NCI-H2107 (cell line): ENCODE measurements at regions not wholly inside any gene's neighbourhood (a gene's known extent, or its start where the extent isn't known, plus 50 kb on each side); places are given as distances from the start of the nearest gene placed in this dataset.

Experiments used
- DNase-seq: peaks from one replicate; lab custom pipeline; 2025; lab: John Stamatoyannopoulos, UW

- DNase-seq: no peak
Measured at GRCh38 chr2:104045071-104045470, 808.8 kb upstream of the POU3F3 start.

DNA sequence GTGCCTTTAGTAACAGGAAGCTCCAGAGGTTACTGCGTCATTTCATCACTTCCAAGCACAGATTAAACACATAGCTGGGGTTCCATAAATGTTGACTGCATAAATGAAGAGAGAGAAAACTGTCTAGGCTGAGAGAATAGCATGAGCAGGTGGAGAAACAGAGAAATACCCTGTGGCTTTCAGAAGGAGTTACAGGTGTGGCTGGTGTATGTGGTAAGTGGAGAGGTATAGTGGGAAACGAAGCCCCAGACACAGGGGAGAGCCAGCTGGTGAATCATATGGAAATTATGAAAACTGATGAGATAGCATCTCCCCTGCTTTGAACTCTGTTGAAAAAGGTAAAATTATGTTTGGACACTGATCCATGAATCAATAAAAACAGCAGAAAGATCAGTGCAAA is 807.4 kb upstream of the POU3F3 start:
- DNase-seq: no peak

DNA sequence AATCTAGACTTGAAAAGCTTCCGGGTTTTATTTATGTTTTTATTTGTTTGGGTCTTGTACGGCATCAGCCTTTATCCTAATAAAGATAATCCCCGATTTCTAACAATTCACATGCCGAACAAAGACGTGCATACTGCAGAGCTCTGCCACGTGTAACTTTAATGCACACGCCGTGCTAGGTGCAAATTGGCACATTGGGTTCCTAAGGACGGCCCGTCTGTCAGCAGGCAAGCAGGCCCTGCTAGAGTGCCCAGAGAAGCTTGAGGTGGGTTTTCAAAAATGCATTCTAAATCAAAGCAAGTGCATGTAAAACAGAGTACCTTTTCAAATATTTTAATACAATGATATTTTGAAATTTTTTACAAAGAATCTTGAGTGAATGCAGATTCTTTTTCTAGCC is 806.4 kb upstream of the POU3F3 start:
- DNase-seq: no peak

DNA sequence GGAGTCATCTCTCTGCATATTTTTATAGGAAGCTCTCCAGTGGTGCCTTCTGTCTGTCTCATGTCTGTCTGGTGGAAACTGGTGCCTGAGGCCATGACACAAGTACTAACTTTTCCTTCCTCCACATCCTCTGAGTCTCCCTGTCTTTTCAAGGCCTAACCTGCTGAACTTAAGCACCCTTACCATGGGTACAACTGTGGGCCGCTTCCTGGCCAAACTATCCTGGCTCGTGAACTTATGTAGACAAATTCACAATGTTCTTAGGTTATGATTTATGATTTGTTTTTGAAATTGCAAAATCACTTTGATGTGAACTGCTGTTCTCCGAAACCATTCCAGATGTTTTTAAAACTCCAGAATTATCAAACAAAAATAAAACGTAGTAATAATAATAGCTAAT is 804.5 kb upstream of the POU3F3 start:
- DNase-seq: no peak

GRCh38 chr2:104049981-104050380 is 803.9 kb upstream of the POU3F3 start:
- DNase-seq: no peak

GRCh38 chr2:104050656-104051242 is 803.2 kb upstream of the POU3F3 start:
- DNase-seq: no peak

DNA sequence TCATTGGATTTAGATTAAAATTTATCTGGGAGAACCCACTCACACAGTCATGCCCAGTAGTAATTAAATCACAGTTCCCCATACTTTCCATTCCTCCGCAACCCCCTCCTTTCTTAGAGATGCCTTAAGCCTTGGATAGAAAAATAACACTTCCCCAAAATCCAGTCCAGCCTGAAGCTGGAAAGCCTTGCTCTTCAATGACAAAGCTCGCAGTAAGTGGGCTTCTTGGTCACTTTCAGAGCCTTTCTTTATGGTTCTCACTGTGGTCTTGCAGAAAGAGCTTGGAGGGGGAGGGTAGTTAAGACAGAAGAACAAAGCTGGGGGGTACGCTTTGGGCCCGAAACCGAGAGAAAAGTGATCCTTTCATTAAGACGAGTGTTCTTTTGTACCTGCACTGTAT is 802.1 kb upstream of the POU3F3 start:
- no peak for DNase-seq

DNA sequence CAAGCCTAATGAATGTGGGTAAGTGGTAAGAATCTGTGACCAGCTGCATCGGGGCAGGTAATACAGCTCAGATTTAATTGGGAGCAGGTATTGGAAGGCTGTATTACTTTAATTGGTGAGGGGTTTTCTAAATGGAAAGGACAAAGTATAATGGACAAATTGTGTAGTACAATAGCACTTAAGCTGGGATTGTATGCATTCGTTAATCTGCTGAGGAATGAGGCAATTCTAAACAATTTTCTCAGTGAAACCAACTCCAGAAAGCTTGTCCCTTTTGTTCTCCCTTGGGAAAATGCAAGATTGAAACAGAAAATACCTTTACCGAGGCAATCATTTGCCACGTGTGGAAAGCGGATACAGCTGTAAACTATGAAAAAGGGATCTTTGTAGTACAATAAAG is 801.6 kb upstream of the POU3F3 start:
- no peak for DNase-seq

GRCh38 chr2:104056451-104056850 is 797.5 kb upstream of the POU3F3 start:
- DNase-seq: no peak

DNA sequence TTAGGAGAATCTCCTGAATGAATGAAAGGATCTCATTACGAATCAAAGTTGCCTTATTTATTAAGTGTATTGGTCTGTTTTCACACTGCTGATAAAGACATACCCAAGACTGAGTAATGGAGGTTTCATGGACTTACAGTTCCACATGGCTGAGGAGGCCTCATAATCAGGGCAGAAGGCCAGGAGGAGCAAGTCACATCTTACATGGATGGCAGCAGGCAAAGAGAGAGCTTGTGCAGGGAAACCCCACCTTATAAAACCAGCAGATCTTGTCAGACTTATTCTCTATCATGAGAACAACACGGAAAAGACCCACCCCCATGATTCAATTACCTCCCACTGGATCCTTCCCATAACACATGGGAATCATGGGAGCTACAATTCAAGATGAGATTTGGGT is 785.2 kb upstream of the POU3F3 start:
- no peak for DNase-seq

DNA sequence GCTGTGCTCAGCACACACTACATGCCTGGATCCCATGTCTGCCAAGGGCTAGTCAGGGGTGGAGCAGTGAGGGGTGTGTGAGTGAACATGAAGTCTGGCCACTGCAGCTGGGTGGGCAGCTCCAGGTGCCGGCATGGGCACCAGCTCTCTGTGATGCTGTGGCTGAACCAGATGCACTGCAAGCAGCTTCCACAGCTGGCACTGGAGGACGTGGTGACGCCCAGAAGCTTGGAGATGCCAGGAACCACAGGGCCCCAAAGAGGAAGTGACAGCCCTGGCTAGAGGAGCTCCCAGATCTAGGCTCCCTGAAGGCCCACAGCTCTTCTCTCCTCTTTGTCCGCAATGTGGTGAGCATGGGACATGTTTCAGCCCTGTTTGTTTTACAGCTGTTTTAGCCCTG is 776.3 kb upstream of the POU3F3 start:
- no peak for DNase-seq

DNA sequence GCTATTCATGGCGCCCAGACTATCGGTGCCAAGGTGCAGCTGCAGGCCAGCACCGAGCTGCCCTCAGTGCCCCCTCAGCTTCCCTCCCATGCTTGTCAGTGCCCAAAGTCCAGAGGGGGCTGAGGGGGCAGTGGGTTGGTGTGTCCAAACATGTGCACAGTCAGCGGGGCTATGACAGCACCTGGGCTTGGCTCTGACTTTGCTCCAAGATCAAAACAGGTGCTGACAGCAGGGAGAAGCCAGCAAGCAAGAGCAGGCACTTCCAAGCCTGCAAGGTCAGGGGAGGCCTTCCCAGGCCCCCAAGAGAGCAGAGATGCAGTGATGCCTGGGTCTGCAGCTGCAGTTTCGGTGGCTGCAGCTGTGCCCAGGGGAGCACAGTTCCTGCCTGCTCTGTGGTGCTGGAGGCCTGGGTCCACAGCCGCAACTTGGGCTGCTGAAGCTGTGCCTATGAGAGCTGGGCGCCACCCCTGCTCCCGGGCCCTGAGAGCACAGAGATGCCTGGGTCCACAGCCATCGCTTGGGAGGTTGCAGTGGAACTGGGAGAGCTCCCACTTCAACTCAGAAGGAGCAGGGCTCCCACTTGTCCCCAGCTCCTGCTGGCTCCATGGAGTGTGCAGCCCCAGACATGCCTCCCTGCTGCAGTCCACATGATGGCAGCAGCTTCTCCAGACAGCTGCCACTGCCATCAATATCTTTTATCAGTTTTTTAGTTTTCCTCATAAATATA is 775.3 kb upstream of the POU3F3 start:
- no peak for DNase-seq

DNA sequence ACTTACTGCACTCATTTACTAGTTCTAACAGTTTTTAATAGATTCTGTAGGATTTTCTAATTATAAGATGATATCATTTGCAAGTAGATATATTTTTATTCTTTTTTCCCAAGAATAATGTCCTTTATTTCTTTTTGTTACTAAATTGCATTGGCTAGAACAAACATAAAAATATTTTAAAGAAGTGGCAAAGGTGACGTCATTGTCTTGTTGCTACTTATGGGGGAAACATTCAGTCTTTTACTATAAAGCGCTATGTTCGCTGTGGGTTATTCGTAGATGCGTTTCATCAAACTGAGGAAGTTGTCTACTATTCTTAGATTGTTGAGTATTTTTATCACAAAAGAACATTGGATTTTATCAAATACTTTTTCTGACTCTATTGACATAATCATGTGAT is 765.2 kb upstream of the POU3F3 start:
- DNase-seq: no peak

DNA sequence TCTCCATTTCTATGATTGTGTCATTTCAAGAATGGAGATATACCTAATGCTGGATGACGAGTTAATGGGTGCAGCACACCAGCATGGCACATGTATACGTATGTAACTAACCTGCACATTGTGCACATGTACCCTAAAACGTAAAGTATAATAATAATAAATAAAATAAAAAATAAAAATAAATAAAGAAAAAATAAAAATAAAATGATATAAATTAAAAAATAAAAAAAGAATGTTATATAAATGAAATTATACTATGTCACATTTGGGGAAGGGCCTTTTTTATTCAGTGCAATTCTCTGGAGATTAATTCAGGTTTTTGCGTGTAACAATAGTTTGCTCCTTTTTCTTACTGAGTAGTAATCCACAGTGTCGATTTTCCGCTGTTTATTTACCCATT is 763.5 kb upstream of the POU3F3 start:
- no peak for DNase-seq

GRCh38 chr2:104091894-104092293 is 762.0 kb upstream of the POU3F3 start:
- no peak for DNase-seq

GRCh38 chr2:104092886-104093285 is 761.0 kb upstream of the POU3F3 start:
- DNase-seq: no peak

GRCh38 chr2:104102615-104103014 is 751.3 kb upstream of the POU3F3 start:
- no peak for DNase-seq

DNA sequence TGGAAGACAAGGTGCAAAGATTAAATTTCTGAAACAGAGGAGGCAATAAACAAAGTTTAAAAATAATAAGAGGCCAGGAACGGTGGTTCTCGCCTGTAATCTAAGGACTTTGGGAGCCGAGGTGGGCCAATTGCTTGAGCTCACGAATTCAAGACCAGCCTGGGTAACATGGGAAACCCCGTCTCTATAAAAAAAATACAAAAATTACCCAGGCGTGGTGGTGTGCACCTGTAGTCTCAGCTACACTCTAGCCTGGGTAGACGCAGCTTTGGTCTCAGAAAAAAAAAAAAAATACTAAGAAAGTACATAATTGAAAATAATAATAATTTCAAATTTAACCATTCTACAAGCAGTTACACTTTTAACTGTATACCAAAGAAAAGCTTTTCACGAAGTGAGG is 744.6 kb upstream of the POU3F3 start:
- DNase-seq: no peak

- DNase-seq: no peak
Measured at GRCh38 chr2:104118889-104119288, 735.0 kb upstream of the POU3F3 start.

DNA sequence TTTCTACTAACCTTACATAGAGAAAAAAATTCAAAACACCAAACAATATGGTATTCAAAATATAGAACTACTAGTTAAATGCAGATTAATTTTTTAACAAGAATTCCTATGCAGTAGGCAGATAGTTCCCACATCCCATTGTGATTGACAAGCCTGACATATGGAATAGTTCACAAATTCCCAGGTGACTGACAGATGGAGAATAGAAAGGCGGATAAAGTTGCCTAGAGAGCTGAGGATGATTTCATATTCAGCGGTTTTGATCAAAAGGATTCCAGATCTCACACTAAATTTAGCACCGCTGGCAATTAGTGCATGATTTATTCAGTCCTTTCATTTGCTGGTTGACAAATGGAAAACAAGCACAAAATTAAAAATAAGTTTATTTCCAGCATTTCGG is 733.7 kb upstream of the POU3F3 start:
- no peak for DNase-seq

DNA sequence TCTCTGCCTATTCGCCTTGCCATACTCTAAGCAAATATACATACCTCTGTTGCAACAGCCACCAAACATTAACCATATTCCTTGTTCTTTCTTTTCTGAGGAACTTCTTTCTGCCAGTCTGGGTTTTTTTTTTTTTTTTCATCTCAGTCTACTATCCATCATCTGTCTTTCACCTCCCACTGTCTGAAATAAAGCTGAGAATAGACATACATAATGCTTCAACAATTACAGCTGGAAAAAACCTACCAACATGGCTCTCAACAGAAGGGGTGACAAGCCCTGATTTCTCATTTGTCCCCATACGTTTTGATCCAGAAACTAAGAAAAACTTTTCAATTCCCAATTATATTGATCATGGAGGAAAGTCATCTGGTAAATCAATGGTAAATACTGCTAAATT is 728.8 kb upstream of the POU3F3 start:
- DNase-seq: no peak

GRCh38 chr2:104127049-104127770 is 726.7 kb upstream of the POU3F3 start:
- no peak for DNase-seq

GRCh38 chr2:104140361-104140760 is 713.6 kb upstream of the POU3F3 start:
- DNase-seq: no peak

DNA sequence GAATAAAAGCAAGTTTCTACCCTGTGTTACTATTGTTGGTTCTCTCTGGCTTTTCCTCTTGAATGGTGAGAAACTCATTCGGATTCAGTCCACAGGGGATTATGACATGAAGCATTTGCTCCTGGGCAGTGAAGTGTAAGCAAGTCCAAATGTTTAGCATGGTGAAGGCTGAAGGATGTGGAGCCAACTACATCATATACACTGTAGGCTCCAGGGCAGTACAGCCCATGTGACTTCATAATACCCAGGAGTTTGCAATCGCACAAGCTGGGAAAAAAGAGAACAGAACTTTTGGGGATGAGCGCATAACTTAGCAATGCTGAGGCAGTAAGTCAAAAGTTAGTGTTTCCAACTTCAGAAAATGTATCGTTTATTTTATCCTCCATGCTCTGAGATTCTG is 695.7 kb upstream of the POU3F3 start:
- DNase-seq: no peak
